Mucosa of descending colon (tissue), 3 donors: ENCODE measurements at regions not wholly inside any gene's neighbourhood (a gene's known extent, or its start where the extent isn't known, plus 50 kb on each side); places are given as distances from the start of the nearest gene placed in this dataset.
"Not testable (repeated sequence)": the region's sequence is repeated elsewhere in the genome, so short reads cannot be mapped to it uniquely, and the experiment has no call there.

Source experiments
- ATAC-seq: fragments of 200-7000 bp; cut with Tn5 transposase; one replicate; pipeline ENCODE4 v1.9.1; 2020; ENCODE audit warnings: mild to moderate bottlenecking, moderate library complexity
- DNase-seq, 3 donors: peaks; one replicate each; pipeline ENCODE4 v3.0.0-alpha.2; 2020
- H3K36me3 ChIP-seq: fragments of 200-600 bp; one replicate; pipeline ENCODE4 v1.8.0; 2021; ENCODE audit warnings: low read depth, mild to moderate bottlenecking
- H3K4me1 ChIP-seq: fragments of 200-600 bp; one replicate; pipeline ENCODE4 v1.8.0; 2021; ENCODE audit warnings: low read depth, mild to moderate bottlenecking
- H3K4me3 ChIP-seq: fragments of 200-600 bp; one replicate; pipeline ENCODE4 v1.8.0; 2021; ENCODE audit warnings: mild to moderate bottlenecking
- H3K9me3 ChIP-seq: fragments of 200-600 bp; one replicate; pipeline ENCODE4 v1.8.0; 2021; ENCODE audit warnings: mild to moderate bottlenecking
- intact Hi-C, 2 donors: fragments of 100-400 bp; cut with DNase I in 1 of 2; cut with micrococcal nuclease in 1 of 2; formaldehyde crosslinking; loops; one replicate each; pipeline versions ENCODE4 v1.11.0 to v1.11.1; 2022; cut with DNase I, micrococcal nuclease
- TF ChIP-seq, protein P1 (sequence below): fragments of 200-600 bp; IDR thresholded peaks from one replicate; pipeline ENCODE4 v1.8.0; 2022; ENCODE audit warnings: antibody characterized with exemption, mild to moderate bottlenecking
- donor health status: DM: no; HTN: no; CAD: no; lungs with moderate emphysema.
- donor health status: DM: no; HTN: no; CAD: no.
- donor health status: DM: no; HTN: yes; CAD: no.

DNA sequence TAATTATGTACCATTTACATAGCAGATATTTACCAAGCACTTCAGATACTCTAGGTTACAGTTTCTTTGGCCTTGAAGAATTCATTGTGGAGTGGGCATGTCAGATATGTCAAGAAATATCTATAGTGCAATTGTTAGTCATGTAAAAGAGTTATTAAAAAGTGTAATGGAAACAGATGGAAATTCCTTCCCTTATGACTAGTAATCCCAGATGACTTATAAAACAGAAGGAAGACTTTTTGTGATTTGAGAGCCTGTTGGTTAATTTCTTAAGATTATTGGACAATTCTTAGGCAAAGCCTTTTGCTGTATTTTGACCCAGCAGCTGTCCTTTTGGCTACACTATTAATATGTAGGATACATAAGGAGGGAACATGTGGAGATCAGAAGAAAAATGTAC, 708.9 kb upstream of the NECTIN3 start:
- ATAC-seq = no peak
- Histone ChIP-seq H3K9me3 (no peaks in the 10 kb centered on the region), H3K4me3 (no peak overlapping the region), H3K36me3 (no peaks in the 10 kb centered on the region), H3K4me1 (no peaks in the 10 kb centered on the region)
- no peak for DNase-seq
- TF ChIP-seq, protein P1, sequence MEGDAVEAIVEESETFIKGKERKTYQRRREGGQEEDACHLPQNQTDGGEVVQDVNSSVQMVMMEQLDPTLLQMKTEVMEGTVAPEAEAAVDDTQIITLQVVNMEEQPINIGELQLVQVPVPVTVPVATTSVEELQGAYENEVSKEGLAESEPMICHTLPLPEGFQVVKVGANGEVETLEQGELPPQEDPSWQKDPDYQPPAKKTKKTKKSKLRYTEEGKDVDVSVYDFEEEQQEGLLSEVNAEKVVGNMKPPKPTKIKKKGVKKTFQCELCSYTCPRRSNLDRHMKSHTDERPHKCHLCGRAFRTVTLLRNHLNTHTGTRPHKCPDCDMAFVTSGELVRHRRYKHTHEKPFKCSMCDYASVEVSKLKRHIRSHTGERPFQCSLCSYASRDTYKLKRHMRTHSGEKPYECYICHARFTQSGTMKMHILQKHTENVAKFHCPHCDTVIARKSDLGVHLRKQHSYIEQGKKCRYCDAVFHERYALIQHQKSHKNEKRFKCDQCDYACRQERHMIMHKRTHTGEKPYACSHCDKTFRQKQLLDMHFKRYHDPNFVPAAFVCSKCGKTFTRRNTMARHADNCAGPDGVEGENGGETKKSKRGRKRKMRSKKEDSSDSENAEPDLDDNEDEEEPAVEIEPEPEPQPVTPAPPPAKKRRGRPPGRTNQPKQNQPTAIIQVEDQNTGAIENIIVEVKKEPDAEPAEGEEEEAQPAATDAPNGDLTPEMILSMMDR = no peak
- intact Hi-C loops = no loop called here

DNA sequence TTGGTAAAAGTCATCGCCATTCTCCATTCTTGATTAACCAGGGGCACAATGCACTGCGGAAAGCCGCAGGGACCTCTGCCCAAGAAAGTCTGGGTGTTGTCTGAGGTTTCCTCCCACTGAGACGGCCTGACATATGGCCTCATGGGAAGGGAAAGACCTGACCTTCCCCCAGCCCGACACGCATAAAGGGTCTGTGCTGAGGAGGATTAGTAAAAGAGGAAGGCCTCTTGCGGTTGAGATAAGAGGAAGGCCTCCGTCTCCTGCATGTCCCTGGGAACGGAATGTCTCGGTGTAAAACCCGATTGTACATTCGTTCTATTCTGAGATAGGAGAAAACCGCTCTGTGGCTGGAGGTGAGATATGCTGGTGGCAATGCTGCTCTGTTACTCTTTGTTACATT, 704.3 kb upstream of the NECTIN3 start:
- H3K9me3 ChIP-seq, H3K4me3 ChIP-seq, H3K36me3 ChIP-seq, intact Hi-C loops, H3K4me1 ChIP-seq, ATAC-seq, DNase-seq: not testable (repeated sequence)

DNA sequence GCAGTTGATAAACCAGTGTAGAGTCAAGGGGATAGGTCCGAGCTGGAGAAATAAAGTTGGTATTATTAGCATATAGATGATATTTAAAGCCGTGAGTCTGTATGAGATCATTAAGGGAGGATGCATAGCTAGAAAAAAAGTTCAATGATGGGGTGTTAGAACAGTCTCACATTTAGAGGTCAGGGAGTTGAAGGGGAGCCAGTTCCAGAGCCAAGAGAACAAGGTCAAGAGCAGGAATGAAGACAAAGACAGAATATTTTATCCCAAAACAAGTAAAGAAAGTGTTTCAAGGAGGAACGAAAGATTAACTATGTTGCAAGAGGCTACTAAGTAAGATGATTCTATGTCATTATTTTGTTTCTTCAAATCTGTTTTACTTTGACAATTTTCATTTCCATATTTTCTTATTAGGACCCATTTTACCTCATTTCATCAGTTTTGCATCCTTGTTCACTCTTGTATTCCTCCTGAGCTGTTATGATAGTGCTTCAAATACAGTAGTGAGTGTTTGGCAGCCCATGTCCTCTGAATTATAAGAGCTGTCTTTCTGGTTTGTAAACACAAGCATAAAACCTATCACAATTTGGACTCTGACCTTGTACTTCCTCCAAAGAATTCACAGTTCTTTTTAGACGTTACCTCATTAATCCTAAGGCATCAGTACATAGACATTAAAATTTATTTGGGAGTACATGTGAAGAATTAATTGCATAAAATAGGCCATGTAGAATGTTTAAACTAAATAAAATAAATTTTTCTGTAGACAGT, 695.7 kb upstream of the NECTIN3 start:
- H3K4me1 ChIP-seq = no peaks in the 10 kb centered on the region
- H3K36me3 ChIP-seq = no peaks in the 10 kb centered on the region
- TF ChIP-seq, protein P1 = no peak
- H3K9me3 ChIP-seq = no peaks in the 10 kb centered on the region
- ATAC-seq (peak; percentile 58), DNase-seq (peak in 1 of 3 donors; percentile 3)
- no peak overlapping the region for H3K4me3 ChIP-seq
- intact Hi-C loops = no loop called here

DNA sequence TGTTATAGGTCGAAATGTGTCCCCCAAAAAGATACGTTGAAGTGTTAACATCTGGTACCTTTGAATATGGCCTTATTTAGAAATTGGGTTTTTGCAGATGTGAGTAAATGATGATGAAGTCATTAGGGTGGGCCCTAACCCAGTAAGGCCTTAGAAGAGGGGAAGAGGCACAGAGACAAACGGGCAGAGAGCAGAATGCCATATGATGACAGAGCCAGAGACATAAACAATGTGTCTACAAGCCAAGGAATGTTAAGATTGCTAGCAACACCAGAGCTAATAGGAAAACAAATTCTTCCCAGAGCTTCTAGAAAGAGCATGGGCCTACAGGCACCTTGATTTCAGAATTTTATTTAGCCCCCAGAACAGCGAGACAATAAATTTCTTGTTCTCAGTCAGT, 693.1 kb upstream of the NECTIN3 start:
- ATAC-seq (no peak), DNase-seq (no peak)
- intact Hi-C loops = no loop called here
- Histone ChIP-seq H3K9me3 (no peaks in the 10 kb centered on the region), H3K36me3 (no peaks in the 10 kb centered on the region), H3K4me1 (no peaks in the 10 kb centered on the region), H3K4me3 (no peak overlapping the region)
- TF ChIP-seq, protein P1 = no peak

DNA sequence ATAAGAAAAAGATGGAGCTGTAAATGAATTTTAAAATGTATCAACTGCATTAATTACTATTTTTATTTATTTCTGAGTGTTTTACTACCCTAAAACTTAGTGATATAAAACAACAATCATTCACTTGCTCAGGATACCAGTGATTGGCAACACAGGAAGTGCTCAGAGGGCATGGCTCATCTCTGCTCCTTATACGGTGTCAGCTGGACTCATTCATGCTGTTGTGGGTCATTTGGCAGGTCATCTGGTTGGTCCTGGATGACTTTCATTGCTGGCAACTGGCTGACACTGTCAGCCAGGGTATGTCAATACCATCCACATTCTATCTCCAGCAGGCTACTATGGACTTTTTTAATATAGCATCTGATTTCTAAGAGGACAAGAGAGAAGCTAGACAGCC, 689.6 kb upstream of the NECTIN3 start:
- Histone ChIP-seq H3K9me3 (no peaks in the 10 kb centered on the region), H3K36me3 (no peaks in the 10 kb centered on the region), H3K4me1 (no peaks in the 10 kb centered on the region), H3K4me3 (no peak overlapping the region)
- DNase-seq (peak in 1 of 3 donors; percentile 8), ATAC-seq (peak; percentile 29)
- intact Hi-C loops = no loop called here
- TF ChIP-seq, protein P1 = no peak

DNA sequence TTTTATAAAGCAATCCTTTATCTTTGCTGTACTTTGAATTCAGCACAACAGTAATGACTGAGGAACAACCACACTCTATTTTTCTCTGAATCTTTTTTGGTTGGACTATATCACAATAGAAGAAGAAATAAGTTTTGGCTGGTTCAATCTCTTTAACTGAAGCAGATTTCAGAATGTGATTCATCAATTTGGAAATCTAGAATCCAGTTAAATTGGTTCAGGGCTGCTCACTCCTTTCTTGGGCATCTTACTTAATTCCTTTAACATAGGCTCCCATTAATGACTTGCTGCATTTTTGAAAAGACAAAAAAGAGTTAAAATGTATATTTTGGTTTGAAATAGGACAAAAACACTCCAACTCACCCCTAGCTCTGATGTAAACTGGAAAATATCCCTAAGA, 688.3 kb upstream of the NECTIN3 start:
- H3K36me3 ChIP-seq = no peaks in the 10 kb centered on the region
- no peaks in the 10 kb centered on the region for H3K4me1 ChIP-seq
- no peak for ATAC-seq
- TF ChIP-seq, protein P1 = no peak
- H3K4me3 ChIP-seq = no peak overlapping the region
- H3K9me3 ChIP-seq = no peaks in the 10 kb centered on the region
- DNase-seq = no peak
- intact Hi-C loops = no loop called here
